ENCODE measurements at regions not wholly inside any gene's neighbourhood (a gene's known extent, or its start where the extent isn't known, plus 50 kb on each side); places are given as distances from the start of the nearest gene placed in this dataset.
"Not testable (repeated sequence)": the region's sequence is repeated elsewhere in the genome, so short reads cannot be mapped to it uniquely, and the experiment has no call there.

DNA sequence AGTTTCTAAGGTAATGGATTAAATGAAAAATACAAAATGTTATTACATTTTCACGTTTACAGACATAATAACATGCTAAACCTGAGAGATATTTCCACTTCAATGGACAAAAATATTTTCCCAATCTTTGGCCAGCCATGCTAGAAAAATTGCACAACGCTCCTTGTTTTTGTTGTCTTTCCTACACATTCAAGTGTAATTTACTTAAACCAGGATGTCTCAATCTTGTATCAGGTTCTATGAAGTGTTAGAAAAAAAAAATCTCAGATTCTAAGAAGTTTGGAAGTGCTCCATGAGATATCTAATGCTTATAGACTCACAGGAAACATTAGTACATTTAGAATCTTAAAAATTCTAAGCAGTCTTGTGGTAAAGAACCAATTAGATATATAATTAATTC is 141.8 kb upstream of the SLC35G4 start:
- H3K4me1 Mint-ChIP-seq: no peaks in the 10 kb centered on the region
- POLR2A ChIA-PET: no interaction called here
- H3K4me3 Mint-ChIP-seq: no peak overlapping the region
- H3K27me3 Mint-ChIP-seq: peaks cover 0 to 6% of the 10 kb centered on the region in 2 donors
- Histone ChIP-seq H3K4me1 (ENCODE audit: insufficient read depth, low read length) (no peaks in the 10 kb centered on the region), H3K4me3 (ENCODE audit: low read length) (no peak overlapping the region), H3K27me3 (ENCODE audit: insufficient read depth, low read length, poor library complexity, severe bottlenecking) (no peaks in the 10 kb centered on the region), H3K9me3 (ENCODE audit: low read length) (no peaks in the 10 kb centered on the region), H3K27ac (ENCODE audit: low read depth, low read length) (no peak overlapping the region), H3K36me3 (ENCODE audit: insufficient read depth, low read length) (no peaks in the 10 kb centered on the region)
- DNase-seq: no peak
- CTCF ChIA-PET: no interaction called here
- no peaks in the 10 kb centered on the region for H3K9me3 Mint-ChIP-seq
- H3K27ac Mint-ChIP-seq: no peak overlapping the region
- H3K36me3 Mint-ChIP-seq: no peaks in the 10 kb centered on the region

DNA sequence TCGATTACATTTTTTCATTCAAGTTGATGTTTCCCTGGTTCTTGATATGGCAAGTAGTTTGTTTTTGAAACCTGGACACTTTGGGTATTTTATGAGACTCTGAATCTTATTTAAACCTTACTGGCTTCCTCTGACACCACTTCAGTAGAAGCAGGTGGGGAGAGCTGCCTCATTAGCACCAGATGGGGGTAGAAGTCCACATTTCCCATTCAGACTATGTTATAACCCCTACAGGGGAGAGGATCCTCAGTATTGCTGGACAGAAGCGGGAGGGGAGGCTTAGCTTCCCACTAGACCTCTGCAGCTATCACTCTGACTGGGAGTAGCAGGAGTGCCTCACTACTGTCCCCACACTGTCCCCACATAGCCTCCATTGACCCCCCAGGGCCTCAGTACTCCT is 145.3 kb upstream of the SLC35G4 start:
- H3K27ac Mint-ChIP-seq: no peak overlapping the region
- H3K27me3 ChIP-seq (ENCODE audit: insufficient read depth, low read length, poor library complexity, severe bottlenecking): no peaks in the 10 kb centered on the region
- H3K4me1 Mint-ChIP-seq: no peaks in the 10 kb centered on the region
- H3K27ac ChIP-seq (ENCODE audit: low read depth, low read length): no peak overlapping the region
- H3K9me3 Mint-ChIP-seq: peaks cover 0 to 2% (median 0%) of the 10 kb centered on the region in 5 donors
- no peak overlapping the region for H3K4me3 ChIP-seq (ENCODE audit: low read length)
- peaks cover 0 to 6% of the 10 kb centered on the region in 2 donors for H3K27me3 Mint-ChIP-seq
- no peaks in the 10 kb centered on the region for H3K36me3 Mint-ChIP-seq
- no peaks in the 10 kb centered on the region for H3K9me3 ChIP-seq (ENCODE audit: low read length)
- no peak for DNase-seq
- H3K4me3 Mint-ChIP-seq: no peak overlapping the region
- no peaks in the 10 kb centered on the region for H3K4me1 ChIP-seq (ENCODE audit: insufficient read depth, low read length)
- CTCF ChIA-PET: no interaction called here
- no peaks in the 10 kb centered on the region for H3K36me3 ChIP-seq (ENCODE audit: insufficient read depth, low read length)
- POLR2A ChIA-PET: no interaction called here

DNA sequence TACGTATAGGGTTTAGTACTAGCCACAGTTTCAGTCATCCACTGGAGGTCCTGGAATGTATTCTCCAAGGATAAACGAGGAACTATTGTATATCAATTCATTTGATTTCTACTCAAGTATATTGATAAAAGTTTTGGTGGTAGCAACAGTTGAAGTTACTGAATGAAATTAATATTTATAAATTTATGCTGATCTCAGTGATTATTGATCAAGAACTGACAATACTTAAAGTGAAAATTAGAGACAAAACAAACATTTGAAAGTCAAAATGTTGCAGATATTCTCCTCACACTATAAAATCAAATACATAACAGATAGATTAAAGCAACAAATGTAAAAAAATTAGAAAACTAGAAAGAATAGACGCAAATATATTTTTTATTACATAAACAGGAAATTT is 150.9 kb upstream of the SLC35G4 start:
- no peaks in the 10 kb centered on the region for H3K9me3 ChIP-seq (ENCODE audit: low read length)
- CTCF ChIA-PET: no interaction called here
- H3K4me1 Mint-ChIP-seq: no peaks in the 10 kb centered on the region

DNA sequence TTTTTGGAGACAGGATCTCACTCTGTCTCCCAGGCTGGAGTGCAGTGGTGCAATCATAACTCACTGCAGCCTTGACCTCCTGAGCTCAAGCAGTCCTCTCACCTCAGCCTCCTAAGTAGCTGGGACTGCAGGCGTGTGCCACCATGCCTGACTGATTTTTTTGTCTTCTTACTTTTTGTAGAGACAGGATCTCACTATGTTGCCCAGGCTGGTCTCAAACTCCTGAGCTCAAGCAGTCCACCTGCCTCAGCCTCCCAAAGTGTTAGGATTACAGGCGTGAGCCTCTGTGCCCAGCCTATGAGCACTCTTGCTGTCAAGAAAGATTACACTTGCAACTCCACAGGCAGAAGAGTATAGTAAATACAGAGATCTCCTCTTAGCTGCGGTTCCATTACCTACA is 151.5 kb upstream of the SLC35G4 start:
- H3K27ac Mint-ChIP-seq; H3K27me3 ChIP-seq (ENCODE audit: insufficient read depth, low read length, poor library complexity, severe bottlenecking); H3K9me3 ChIP-seq (ENCODE audit: low read length); H3K4me3 ChIP-seq (ENCODE audit: low read length); H3K27ac ChIP-seq (ENCODE audit: low read depth, low read length); CTCF ChIA-PET; POLR2A ChIA-PET; H3K36me3 Mint-ChIP-seq; H3K9me3 Mint-ChIP-seq; DNase-seq; H3K27me3 Mint-ChIP-seq; H3K36me3 ChIP-seq (ENCODE audit: insufficient read depth, low read length); H3K4me1 Mint-ChIP-seq; H3K4me3 Mint-ChIP-seq; H3K4me1 ChIP-seq (ENCODE audit: insufficient read depth, low read length): not testable (repeated sequence)

More for the DNA sequence above, 150.9 kb upstream of the SLC35G4 start:
- Mint-ChIP-seq H3K27ac (no peak overlapping the region), H3K27me3 (peaks cover 0 to 2% of the 10 kb centered on the region in 2 donors), H3K36me3 (no peaks in the 10 kb centered on the region), H3K4me3 (no peak overlapping the region), H3K9me3 (peaks cover 0 to 9% (median 3%) of the 10 kb centered on the region in 5 donors)
- H3K27me3 ChIP-seq (ENCODE audit: insufficient read depth, low read length, poor library complexity, severe bottlenecking): no peaks in the 10 kb centered on the region
- no peaks in the 10 kb centered on the region for H3K4me1 ChIP-seq (ENCODE audit: insufficient read depth, low read length)
- H3K36me3 ChIP-seq (ENCODE audit: insufficient read depth, low read length): no peaks in the 10 kb centered on the region
- POLR2A ChIA-PET: no interaction called here
- no peak for DNase-seq
- H3K27ac ChIP-seq (ENCODE audit: low read depth, low read length): no peak overlapping the region
- H3K4me3 ChIP-seq (ENCODE audit: low read length): no peak overlapping the region

DNA sequence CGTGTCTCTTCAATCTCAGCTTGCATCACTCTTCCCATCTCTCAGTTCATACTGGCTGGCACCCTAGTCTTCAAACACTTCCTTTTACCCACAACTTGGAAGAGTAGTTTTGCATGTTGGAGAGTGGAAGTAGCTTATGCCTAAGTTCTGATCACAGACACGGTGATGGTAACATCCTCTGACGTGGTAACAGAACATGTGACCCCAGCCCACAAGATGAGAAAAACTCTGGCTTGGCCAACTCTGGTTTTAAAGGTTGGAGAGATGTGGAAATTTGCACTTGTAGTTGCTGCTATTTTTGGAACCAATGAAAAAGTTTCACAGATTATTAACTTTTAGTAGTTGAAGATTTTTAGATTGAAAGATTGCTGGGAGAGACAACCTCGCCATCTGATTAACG is 155.4 kb upstream of the SLC35G4 start:
- H3K27ac Mint-ChIP-seq: no peak overlapping the region
- ChIA-PET CTCF (no interaction called here), POLR2A (no interaction called here)
- no peak for DNase-seq
- H3K36me3 ChIP-seq (ENCODE audit: insufficient read depth, low read length): no peaks in the 10 kb centered on the region
- H3K4me3 Mint-ChIP-seq: no peak overlapping the region
- H3K36me3 Mint-ChIP-seq: no peaks in the 10 kb centered on the region
- peaks cover 0 to 9% (median 5%) of the 10 kb centered on the region in 5 donors for H3K9me3 Mint-ChIP-seq
- no peaks in the 10 kb centered on the region for H3K27me3 ChIP-seq (ENCODE audit: insufficient read depth, low read length, poor library complexity, severe bottlenecking)
- peaks cover 0 to 2% of the 10 kb centered on the region in 2 donors for H3K27me3 Mint-ChIP-seq
- H3K27ac ChIP-seq (ENCODE audit: low read depth, low read length): no peak overlapping the region
- no peaks in the 10 kb centered on the region for H3K4me1 ChIP-seq (ENCODE audit: insufficient read depth, low read length)
- H3K9me3 ChIP-seq (ENCODE audit: low read length): no peaks in the 10 kb centered on the region
- no peak overlapping the region for H3K4me3 ChIP-seq (ENCODE audit: low read length)
- no peaks in the 10 kb centered on the region for H3K4me1 Mint-ChIP-seq

DNA sequence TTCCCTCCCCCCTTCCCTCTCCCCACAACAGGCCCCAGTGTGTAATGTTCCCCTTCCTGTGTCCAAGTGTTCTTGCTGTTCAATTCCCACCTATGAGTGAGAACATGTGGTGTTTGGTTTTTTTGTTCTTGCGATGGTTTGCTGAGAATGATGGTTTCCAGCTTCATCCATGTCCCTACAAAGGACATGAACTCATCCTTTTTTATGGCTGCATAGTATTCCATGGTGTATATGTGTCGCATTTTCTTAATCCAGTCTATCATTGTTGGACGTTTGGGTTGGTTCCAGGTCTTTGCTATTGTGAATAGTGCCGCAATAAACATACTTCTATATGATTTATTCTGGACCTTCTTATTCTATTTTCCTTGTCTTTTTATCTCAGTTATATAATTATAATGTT is 165.2 kb upstream of the SLC35G4 start:
- H3K27me3 Mint-ChIP-seq; H3K36me3 ChIP-seq (ENCODE audit: insufficient read depth, low read length); H3K27ac ChIP-seq (ENCODE audit: low read depth, low read length); DNase-seq; H3K27me3 ChIP-seq (ENCODE audit: insufficient read depth, low read length, poor library complexity, severe bottlenecking); POLR2A ChIA-PET; H3K27ac Mint-ChIP-seq; H3K4me3 Mint-ChIP-seq; H3K9me3 Mint-ChIP-seq; CTCF ChIA-PET; H3K4me1 ChIP-seq (ENCODE audit: insufficient read depth, low read length); H3K9me3 ChIP-seq (ENCODE audit: low read length); H3K4me1 Mint-ChIP-seq; H3K36me3 Mint-ChIP-seq; H3K4me3 ChIP-seq (ENCODE audit: low read length): not testable (repeated sequence)

DNA sequence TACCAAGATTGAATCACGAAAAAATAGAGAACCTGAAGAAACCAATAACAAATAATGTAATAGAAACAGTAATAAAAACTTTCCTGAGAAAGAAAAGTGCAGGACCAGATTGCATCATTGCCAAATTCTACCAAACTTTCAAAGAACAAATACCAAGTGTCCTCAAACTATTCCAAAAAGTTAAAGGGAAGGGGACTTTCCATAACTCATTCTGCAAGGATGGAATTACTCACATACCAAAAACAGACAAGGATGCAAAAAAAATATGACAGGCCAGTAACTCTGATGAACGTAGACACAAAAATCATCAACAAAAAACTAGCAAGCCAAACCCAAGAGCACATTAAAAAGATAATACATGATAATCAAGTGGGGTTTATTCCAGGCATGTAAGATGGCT is 172.3 kb upstream of the SLC35G4 start:
- Mint-ChIP-seq H3K27me3 (no peaks in the 10 kb centered on the region), H3K27ac (no peak overlapping the region), H3K4me3 (no peak overlapping the region), H3K4me1 (no peaks in the 10 kb centered on the region), H3K9me3 (peaks cover 0 to 4% (median 2%) of the 10 kb centered on the region in 5 donors), H3K36me3 (no peaks in the 10 kb centered on the region)
- no peaks in the 10 kb centered on the region for H3K27me3 ChIP-seq (ENCODE audit: insufficient read depth, low read length, poor library complexity, severe bottlenecking)
- POLR2A ChIA-PET: no interaction called here
- H3K27ac ChIP-seq (ENCODE audit: low read depth, low read length): no peak overlapping the region
- no peak overlapping the region for H3K4me3 ChIP-seq (ENCODE audit: low read length)
- CTCF ChIA-PET: no interaction called here
- DNase-seq: no peak
- H3K36me3 ChIP-seq (ENCODE audit: insufficient read depth, low read length): no peaks in the 10 kb centered on the region
- no peaks in the 10 kb centered on the region for H3K9me3 ChIP-seq (ENCODE audit: low read length)
- no peaks in the 10 kb centered on the region for H3K4me1 ChIP-seq (ENCODE audit: insufficient read depth, low read length)

DNA sequence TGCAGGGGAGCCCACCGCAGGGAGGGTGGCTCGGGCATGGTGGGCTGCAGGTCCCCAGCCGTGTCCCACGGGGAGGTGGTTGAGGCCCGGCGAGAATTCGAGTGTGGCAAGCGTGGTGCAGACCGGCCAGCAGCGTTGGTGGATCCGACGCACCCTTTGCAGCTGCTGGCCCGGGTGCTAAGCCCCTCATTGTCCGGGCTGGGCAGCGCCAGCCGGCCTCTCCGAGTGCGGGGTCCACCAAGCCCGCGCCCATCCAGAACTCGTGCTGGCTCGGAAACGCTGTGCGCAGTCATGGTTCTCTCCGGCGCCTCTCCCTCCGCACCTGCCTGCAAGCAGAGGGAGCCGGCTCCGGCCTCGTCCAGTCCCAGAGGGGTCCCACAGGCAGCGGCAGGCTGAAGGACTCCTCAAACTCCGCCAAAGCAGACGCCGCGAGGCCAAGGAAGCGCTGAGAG is 177.0 kb upstream of the SLC35G4 start:
- peaks cover 0 to 6% (median 2%) of the 10 kb centered on the region in 3 donors for H3K36me3 Mint-ChIP-seq
- ChIA-PET POLR2A (no interaction called here), CTCF (no interaction called here)
- H3K9me3 ChIP-seq (ENCODE audit: low read length): no peaks in the 10 kb centered on the region
- no peak overlapping the region for H3K4me3 ChIP-seq (ENCODE audit: low read length)
- no peaks in the 10 kb centered on the region for H3K27me3 ChIP-seq (ENCODE audit: insufficient read depth, low read length, poor library complexity, severe bottlenecking)
- DNase-seq: no peak
- H3K4me1 Mint-ChIP-seq: no peaks in the 10 kb centered on the region
- no peaks in the 10 kb centered on the region for H3K36me3 ChIP-seq (ENCODE audit: insufficient read depth, low read length)
- no peak overlapping the region for H3K4me3 Mint-ChIP-seq
- no peak overlapping the region for H3K27ac Mint-ChIP-seq
- no peak overlapping the region for H3K27ac ChIP-seq (ENCODE audit: low read depth, low read length)
- peaks cover 0 to 8% (median 3%) of the 10 kb centered on the region in 5 donors for H3K9me3 Mint-ChIP-seq
- H3K4me1 ChIP-seq (ENCODE audit: insufficient read depth, low read length): no peaks in the 10 kb centered on the region
- peaks cover 0 to 4% of the 10 kb centered on the region in 2 donors for H3K27me3 Mint-ChIP-seq

DNA sequence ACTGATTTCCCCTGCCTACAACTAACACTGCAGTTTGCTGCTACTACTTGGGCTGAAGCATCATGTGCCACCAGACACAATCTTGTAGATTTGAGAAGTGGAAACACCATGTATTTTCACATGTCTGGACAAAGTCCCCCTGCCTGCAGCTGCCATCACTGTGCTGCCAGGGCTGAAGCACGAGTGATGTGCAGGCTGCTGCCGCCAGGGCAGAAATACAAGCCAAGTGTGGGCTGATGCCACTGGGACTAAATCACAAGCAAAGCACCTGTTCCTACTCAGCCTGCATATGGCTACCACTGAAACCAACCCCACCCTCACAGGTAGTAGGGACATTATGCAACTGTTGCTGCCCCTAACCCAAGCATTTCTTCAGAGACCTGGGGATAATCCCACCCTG is 179.5 kb upstream of the SLC35G4 start:
- Mint-ChIP-seq H3K36me3 (peaks cover 0 to 6% (median 2%) of the 10 kb centered on the region in 3 donors), H3K27me3 (peaks cover 1 to 4% of the 10 kb centered on the region in 2 donors), H3K4me1 (no peaks in the 10 kb centered on the region), H3K4me3 (no peak overlapping the region), H3K9me3 (peaks cover 0 to 8% (median 4%) of the 10 kb centered on the region in 5 donors), H3K27ac (no peak overlapping the region)
- CTCF ChIA-PET: no interaction called here
- POLR2A ChIA-PET: no interaction called here
- Histone ChIP-seq H3K27me3 (ENCODE audit: insufficient read depth, low read length, poor library complexity, severe bottlenecking) (no peaks in the 10 kb centered on the region), H3K4me1 (ENCODE audit: insufficient read depth, low read length) (no peaks in the 10 kb centered on the region), H3K36me3 (ENCODE audit: insufficient read depth, low read length) (no peaks in the 10 kb centered on the region), H3K9me3 (ENCODE audit: low read length) (no peaks in the 10 kb centered on the region), H3K4me3 (ENCODE audit: low read length) (no peak overlapping the region), H3K27ac (ENCODE audit: low read depth, low read length) (no peak overlapping the region)
- no peak for DNase-seq
